ENCODE measurements at regions not wholly inside any gene's neighbourhood (a gene's known extent, or its start where the extent isn't known, plus 50 kb on each side); places are given as distances from the start of the nearest gene placed in this dataset.
"Not testable (repeated sequence)": the region's sequence is repeated elsewhere in the genome, so short reads cannot be mapped to it uniquely, and the experiment has no call there.

DNA sequence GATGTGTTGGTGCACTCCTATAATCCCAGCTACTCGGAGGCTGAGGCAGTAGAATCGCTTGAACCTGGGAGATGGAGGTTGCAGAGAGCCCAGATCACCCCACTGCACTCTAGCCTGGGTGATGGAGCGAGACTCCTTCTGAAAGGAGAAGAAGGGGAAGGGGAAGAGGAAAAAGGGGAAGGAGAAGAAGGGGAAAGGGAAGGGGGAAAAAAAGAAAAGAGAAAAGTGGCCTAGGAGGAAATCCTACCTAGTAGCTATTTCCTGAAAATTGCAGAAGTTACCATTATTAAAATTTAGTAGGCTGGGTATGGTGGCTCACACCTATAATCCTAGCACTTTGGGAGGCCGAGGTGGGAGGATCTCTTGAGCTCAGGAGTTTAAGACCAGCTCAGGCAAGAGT is 67.4 kb downstream of the ARRDC3 start:
- no peak for DNase-seq (ENCODE audit: low read depth)
- no peak overlapping the region for H3K4me3 ChIP-seq (ENCODE audit: low read depth, low read length)
- TF ChIP-seq, protein P1, sequence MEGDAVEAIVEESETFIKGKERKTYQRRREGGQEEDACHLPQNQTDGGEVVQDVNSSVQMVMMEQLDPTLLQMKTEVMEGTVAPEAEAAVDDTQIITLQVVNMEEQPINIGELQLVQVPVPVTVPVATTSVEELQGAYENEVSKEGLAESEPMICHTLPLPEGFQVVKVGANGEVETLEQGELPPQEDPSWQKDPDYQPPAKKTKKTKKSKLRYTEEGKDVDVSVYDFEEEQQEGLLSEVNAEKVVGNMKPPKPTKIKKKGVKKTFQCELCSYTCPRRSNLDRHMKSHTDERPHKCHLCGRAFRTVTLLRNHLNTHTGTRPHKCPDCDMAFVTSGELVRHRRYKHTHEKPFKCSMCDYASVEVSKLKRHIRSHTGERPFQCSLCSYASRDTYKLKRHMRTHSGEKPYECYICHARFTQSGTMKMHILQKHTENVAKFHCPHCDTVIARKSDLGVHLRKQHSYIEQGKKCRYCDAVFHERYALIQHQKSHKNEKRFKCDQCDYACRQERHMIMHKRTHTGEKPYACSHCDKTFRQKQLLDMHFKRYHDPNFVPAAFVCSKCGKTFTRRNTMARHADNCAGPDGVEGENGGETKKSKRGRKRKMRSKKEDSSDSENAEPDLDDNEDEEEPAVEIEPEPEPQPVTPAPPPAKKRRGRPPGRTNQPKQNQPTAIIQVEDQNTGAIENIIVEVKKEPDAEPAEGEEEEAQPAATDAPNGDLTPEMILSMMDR (conservative IDR thresholded peaks at IDR 0.05; ENCODE audit: low read depth, low read length), result no peak

DNA sequence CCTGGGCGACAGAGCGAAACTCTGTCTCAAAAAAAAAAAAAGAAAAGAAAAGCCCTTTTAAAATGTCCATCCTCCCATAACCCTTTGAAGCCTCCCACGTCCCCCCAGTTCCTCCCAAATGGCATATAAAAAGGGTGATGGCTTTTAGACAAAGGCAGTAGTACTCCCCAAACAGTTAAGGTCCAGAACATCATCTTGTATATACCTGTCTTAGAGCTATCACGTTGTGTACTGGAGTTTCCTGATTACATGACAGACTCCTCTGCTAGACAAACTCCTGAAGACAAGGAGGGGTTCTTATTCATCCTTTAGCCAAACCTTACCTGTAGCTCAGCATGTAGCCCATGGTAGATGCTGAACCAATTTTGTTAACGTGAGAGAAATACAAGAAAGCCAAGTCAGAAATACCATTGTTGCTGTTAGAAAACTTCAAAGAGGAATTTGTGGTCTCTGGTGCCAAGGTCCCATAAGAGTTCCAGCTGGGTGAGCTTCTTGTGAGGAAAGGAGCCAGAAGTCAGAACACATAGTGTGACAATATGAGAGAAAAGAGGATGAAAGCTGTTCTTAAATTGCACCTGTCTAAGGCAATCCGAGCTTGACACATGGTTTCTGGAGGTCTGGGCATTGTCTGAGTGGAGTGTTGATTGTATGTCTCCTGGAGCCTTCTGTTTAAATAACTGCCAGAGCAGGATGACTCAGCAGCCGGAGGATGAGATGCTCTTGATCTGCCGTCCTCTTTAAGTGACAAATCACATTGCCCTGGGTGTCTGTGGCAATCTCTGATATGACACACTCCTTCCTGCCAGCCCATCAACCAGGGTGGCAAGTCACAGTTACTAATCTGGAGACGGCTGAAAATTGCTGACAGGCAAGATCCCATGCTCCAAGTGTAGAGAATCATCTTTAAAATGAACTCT is 69.1 kb downstream of the ARRDC3 start:
- TF ChIP-seq, protein P1 (conservative IDR thresholded peaks at IDR 0.05; ENCODE audit: low read depth, low read length), result no peak
- H3K4me3 ChIP-seq (ENCODE audit: low read depth, low read length), result peak overlapping the region; percentile 26
- DNase-seq (ENCODE audit: low read depth), result peak; percentile 84

GRCh38 chr5:91312698-91313097 is 70.4 kb downstream of the ARRDC3 start:
- no peak for DNase-seq (ENCODE audit: low read depth)
- TF ChIP-seq, protein P1 (conservative IDR thresholded peaks at IDR 0.05; ENCODE audit: low read depth, low read length), result no peak
- no peak overlapping the region for H3K4me3 ChIP-seq (ENCODE audit: low read depth, low read length)

- no peak overlapping the region for H3K4me3 ChIP-seq (ENCODE audit: low read depth, low read length)
- peak; percentile 97 for DNase-seq (ENCODE audit: low read depth)
- TF ChIP-seq, protein P1 (conservative IDR thresholded peaks at IDR 0.05; ENCODE audit: low read depth, low read length), result peak; percentile 36
These were observed 71.2 kb downstream of the ARRDC3 start for GRCh38 chr5:91311697-91312501.

DNA sequence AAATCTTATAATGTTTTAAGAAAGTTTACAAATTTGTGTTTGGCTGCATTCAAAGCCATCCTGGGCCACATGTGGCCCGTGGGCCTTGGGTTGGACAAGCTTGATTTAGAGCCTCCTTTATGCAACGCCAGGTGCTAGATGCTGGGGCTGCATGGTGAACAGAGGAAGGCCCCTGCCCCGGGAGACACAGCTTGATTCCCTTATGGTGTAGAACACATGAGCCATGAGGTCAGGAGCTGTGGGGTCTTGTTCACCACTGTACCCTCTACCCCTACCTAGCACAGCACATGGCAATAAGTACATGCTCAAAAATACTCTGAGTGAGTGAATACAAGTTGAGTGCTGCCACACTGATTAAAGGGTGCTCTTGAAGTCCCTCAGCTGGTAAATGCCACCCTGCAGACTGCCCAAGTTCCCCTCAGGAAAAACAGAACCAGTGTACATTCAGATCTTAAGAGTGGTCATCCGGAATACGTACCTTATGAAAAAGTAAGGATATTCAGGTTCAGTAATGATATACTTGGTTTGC is 71.9 kb downstream of the ARRDC3 start:
- DNase-seq (ENCODE audit: low read depth), result no peak
- TF ChIP-seq, protein P1 (conservative IDR thresholded peaks at IDR 0.05; ENCODE audit: low read depth, low read length), result no peak
- H3K4me3 ChIP-seq (ENCODE audit: low read depth, low read length), result no peak overlapping the region

DNA sequence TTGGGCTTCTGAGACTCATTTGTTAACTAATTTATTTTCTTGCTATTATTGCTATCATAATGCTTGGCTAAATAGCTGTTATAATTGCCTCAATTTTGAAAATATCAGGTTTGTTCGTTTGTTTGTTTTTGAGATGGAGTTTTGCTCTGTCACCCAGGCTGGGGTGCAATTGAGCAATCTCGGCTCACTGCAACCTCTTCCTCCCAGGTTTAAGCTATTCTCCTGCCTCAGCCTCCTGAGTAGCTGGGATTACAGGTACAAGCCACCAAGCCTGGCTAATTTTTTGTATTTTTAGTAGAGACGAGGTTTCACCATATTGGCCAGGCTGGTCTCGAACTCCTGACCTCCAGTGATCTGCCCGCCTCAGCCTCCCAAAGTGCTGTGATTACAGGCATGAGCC is 75.0 kb downstream of the ARRDC3 start:
- not testable (repeated sequence) for H3K4me3 ChIP-seq (ENCODE audit: low read depth, low read length); DNase-seq (ENCODE audit: low read depth)

DNA sequence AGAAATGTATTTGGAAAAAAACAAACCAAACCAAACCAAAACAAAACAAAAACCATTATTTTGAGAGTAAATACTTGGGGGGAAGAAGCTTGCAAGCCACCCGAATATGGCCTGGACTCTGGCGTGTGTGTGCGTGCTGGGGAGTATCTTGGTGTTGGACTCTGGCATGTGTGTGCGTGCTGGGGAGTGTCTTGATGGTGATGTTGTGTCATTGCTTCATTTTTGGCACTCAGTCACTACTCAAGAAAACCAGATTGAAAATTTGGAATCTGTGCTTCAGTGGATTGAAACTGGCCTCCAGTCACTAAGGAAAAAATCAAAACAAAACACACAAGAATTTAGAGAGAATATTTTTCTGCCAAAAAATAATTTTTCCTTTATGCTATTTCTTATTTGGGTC is 76.1 kb downstream of the ARRDC3 start:
- TF ChIP-seq, protein P1 (conservative IDR thresholded peaks at IDR 0.05; ENCODE audit: low read depth, low read length), result no peak
- no peak for DNase-seq (ENCODE audit: low read depth)
- no peak overlapping the region for H3K4me3 ChIP-seq (ENCODE audit: low read depth, low read length)
